DOHH2 (cell line): ENCODE measurements at regions not wholly inside any gene's neighbourhood (a gene's known extent, or its start where the extent isn't known, plus 50 kb on each side); places are given as distances from the start of the nearest gene placed in this dataset.

ENCODE experiments used
- CTCF ChIP-seq: fragments of 200-600 bp; sonication (generic); IDR thresholded peaks from one replicate; pipeline ENCODE4 v1.5.1; 2014; ENCODE audit warnings: antibody characterized with exemption, mild to moderate bottlenecking, low read depth, low read length; ENCODE audit not compliant: poor library complexity, severe bottlenecking
- EZH2phosphoT487 ChIP-seq: fragments of 200-600 bp; sonication (generic); IDR thresholded peaks from 2 replicates; pipeline ENCODE4 v1.6.1; 2017; ENCODE audit warnings: borderline replicate concordance, mild to moderate bottlenecking, antibody characterized with exemption, low read length, moderate library complexity, mixed read lengths

GRCh38 chr14:101469382-101470247, 91.7 kb upstream of the DIO3 start:
- no peak for TF ChIP-seq CTCF
- TF ChIP-seq EZH2phosphoT487, result no peak
